GM20431 (cell line): ENCODE measurements at regions not wholly inside any gene's neighbourhood (a gene's known extent, or its start where the extent isn't known, plus 50 kb on each side); places are given as distances from the start of the nearest gene placed in this dataset.
"Not testable (repeated sequence)": the region's sequence is repeated elsewhere in the genome, so short reads cannot be mapped to it uniquely, and the experiment has no call there.

Source experiments
- in situ Hi-C: fragments of 300-500 bp; cut with MseI, MboI; formaldehyde crosslinking; loops from one replicate; pipeline ENCODE4 v1.15.0; 2020; ENCODE audit warnings: low sequenced_read_pairs; ENCODE audit not compliant: unreplicated experiment

- in situ Hi-C loops: loop anchor here (25.0 kb wide), 1 partner anchor 322 kb away; no protein-coding TSS in a partner anchor
These were observed 121.1 kb upstream of the NGF start for GRCh38 chr1:115459161-115459560.

GRCh38 chr1:115458426-115459114, 120.5 kb upstream of the NGF start:
- in situ Hi-C loops: loop anchor here (25.0 kb wide), 1 partner anchor 321 kb away; no protein-coding TSS in a partner anchor

- in situ Hi-C loops: loop anchor here (25.0 kb wide), 1 partner anchor 320 kb away; no protein-coding TSS in a partner anchor
These were observed 119.2 kb upstream of the NGF start for GRCh38 chr1:115457289-115457688.

GRCh38 chr1:115456441-115456961, 118.5 kb upstream of the NGF start:
- in situ Hi-C loops: loop anchor here (25.0 kb wide), 1 partner anchor 319 kb away; no protein-coding TSS in a partner anchor

- in situ Hi-C loops: loop anchor here (25.0 kb wide), 1 partner anchor 318 kb away; no protein-coding TSS in a partner anchor
These were observed 116.9 kb upstream of the NGF start for GRCh38 chr1:115454837-115455511.

GRCh38 chr1:115453666-115454065, 115.6 kb upstream of the NGF start:
- in situ Hi-C loops: loop anchor here (25.0 kb wide), 1 partner anchor 316 kb away; no protein-coding TSS in a partner anchor

GRCh38 chr1:115452600-115453329, 114.7 kb upstream of the NGF start:
- in situ Hi-C loops: loop anchor here (25.0 kb wide), 1 partner anchor 315 kb away; no protein-coding TSS in a partner anchor

- in situ Hi-C loops: loop anchor here (25.0 kb wide), 1 partner anchor 313 kb away; no protein-coding TSS in a partner anchor
These were observed 112.5 kb upstream of the NGF start for GRCh38 chr1:115450501-115451040.

GRCh38 chr1:115448282-115449044, 110.4 kb upstream of the NGF start:
- in situ Hi-C loops: no loop called here

- in situ Hi-C loops: no loop called here
These were observed 109.6 kb upstream of the NGF start for GRCh38 chr1:115447672-115448071.

- in situ Hi-C loops: no loop called here
These were observed 107.0 kb upstream of the NGF start for GRCh38 chr1:115445090-115445489.

- in situ Hi-C loops: no loop called here
These were observed 102.7 kb upstream of the NGF start for GRCh38 chr1:115440733-115441132.

GRCh38 chr1:115439520-115439919, 101.5 kb upstream of the NGF start:
- in situ Hi-C loops: not testable (repeated sequence)

GRCh38 chr1:115437196-115437595, 99.1 kb upstream of the NGF start:
- in situ Hi-C loops: no loop called here

GRCh38 chr1:115436596-115436995, 98.5 kb upstream of the NGF start:
- in situ Hi-C loops: no loop called here

- in situ Hi-C loops: no loop called here
These were observed 95.4 kb upstream of the NGF start for GRCh38 chr1:115433483-115433882.

GRCh38 chr1:115432061-115432460, 94.0 kb upstream of the NGF start:
- in situ Hi-C loops: no loop called here

- in situ Hi-C loops: no loop called here
These were observed 92.6 kb upstream of the NGF start for GRCh38 chr1:115430441-115431158.

- in situ Hi-C loops: no loop called here
These were observed 91.8 kb upstream of the NGF start for GRCh38 chr1:115429884-115430283.
